ENCODE measurements at regions not wholly inside any gene's neighbourhood (a gene's known extent, or its start where the extent isn't known, plus 50 kb on each side); places are given as distances from the start of the nearest gene placed in this dataset.

DNA sequence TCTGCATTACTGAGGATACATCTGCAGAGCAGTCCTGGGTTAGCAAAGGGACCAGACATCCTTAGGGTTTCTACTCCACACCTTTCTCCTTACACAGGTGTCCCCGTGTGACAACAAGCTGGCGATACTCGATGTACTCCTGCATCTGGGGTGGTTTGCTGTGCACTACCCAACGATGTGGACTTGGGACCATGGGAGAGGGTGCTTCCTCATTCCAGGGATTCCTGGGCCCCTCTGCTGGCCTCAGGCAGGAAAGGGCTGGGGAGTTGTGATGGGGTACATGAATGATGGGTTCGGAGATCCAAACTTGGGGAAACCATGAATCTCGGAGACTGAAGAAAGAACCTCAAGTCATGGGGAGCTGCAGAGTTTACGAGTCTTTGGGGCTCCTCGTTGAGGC, 179.6 kb upstream of the GALNT17 start:
- Histone ChIP-seq H3K4me2 (ENCODE audit: low read length) (no peak overlapping the region), H3K27ac (ENCODE audit: low read length) (no peak overlapping the region), H3K79me2 (ENCODE audit: low read length) (no peaks in the 10 kb centered on the region), H3K27me3 (ENCODE audit: low read depth, low read length) (no peaks in the 10 kb centered on the region), H3K36me3 (replicated peaks; ENCODE audit: low read depth, low read length) (no peaks in the 10 kb centered on the region), H3K4me3 (ENCODE audit: low read length) (no peak overlapping the region), H3K9ac (ENCODE audit: low read length) (no peak overlapping the region), H2AFZ (ENCODE audit: low read depth, low read length) (no peak overlapping the region), H4K20me1 (ENCODE audit: insufficient read depth, low read length) (no peaks in the 10 kb centered on the region), H3K9me3 (ENCODE audit: insufficient read depth, low read length) (no peaks in the 10 kb centered on the region), H3K4me1 (ENCODE audit: low read length) (no peaks in the 10 kb centered on the region)
- TF ChIP-seq, protein P1, sequence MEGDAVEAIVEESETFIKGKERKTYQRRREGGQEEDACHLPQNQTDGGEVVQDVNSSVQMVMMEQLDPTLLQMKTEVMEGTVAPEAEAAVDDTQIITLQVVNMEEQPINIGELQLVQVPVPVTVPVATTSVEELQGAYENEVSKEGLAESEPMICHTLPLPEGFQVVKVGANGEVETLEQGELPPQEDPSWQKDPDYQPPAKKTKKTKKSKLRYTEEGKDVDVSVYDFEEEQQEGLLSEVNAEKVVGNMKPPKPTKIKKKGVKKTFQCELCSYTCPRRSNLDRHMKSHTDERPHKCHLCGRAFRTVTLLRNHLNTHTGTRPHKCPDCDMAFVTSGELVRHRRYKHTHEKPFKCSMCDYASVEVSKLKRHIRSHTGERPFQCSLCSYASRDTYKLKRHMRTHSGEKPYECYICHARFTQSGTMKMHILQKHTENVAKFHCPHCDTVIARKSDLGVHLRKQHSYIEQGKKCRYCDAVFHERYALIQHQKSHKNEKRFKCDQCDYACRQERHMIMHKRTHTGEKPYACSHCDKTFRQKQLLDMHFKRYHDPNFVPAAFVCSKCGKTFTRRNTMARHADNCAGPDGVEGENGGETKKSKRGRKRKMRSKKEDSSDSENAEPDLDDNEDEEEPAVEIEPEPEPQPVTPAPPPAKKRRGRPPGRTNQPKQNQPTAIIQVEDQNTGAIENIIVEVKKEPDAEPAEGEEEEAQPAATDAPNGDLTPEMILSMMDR (IDR thresholded peaks at IDR 0.05; ENCODE audit: low read depth, low read length): no peak
- no peak for TF ChIP-seq EZH2phosphoT487 (IDR thresholded peaks at IDR 0.05; ENCODE audit: low read depth)

DNA sequence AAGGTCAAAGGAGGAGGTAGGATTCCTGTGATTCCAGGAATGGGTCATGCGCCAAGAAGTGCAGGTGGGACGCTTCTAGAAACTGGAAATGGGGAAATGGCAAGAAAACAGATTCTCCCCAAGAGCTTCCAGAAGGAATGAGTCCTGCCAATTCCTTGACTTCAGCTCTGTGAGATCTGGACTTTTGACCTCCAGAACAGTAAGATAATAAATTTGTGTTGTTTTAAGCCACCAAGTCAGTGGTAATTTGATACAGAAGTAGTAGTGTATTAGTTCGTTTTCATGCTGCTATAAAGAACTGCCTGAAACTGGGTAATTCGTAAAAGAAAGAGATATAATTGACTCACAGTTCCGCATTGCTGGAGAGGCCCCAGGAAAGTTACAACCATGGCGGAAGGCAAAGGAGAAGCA, 178.6 kb upstream of the GALNT17 start:
- no peaks in the 10 kb centered on the region for H3K9me3 ChIP-seq (ENCODE audit: insufficient read depth, low read length)
- H2AFZ ChIP-seq (ENCODE audit: low read depth, low read length): no peak overlapping the region
- no peak overlapping the region for H3K9ac ChIP-seq (ENCODE audit: low read length)
- H3K4me2 ChIP-seq (ENCODE audit: low read length): no peak overlapping the region
- no peak overlapping the region for H3K27ac ChIP-seq (ENCODE audit: low read length)
- H3K4me3 ChIP-seq (ENCODE audit: low read length): no peak overlapping the region
- TF ChIP-seq, protein P1 (IDR thresholded peaks at IDR 0.05; ENCODE audit: low read depth, low read length): no peak
- TF ChIP-seq EZH2phosphoT487 (IDR thresholded peaks at IDR 0.05; ENCODE audit: low read depth): no peak
- H4K20me1 ChIP-seq (ENCODE audit: insufficient read depth, low read length): no peaks in the 10 kb centered on the region
- H3K36me3 ChIP-seq (replicated peaks; ENCODE audit: low read depth, low read length): no peaks in the 10 kb centered on the region
- no peaks in the 10 kb centered on the region for H3K27me3 ChIP-seq (ENCODE audit: low read depth, low read length)
- H3K4me1 ChIP-seq (ENCODE audit: low read length): no peaks in the 10 kb centered on the region
- H3K79me2 ChIP-seq (ENCODE audit: low read length): no peaks in the 10 kb centered on the region

DNA sequence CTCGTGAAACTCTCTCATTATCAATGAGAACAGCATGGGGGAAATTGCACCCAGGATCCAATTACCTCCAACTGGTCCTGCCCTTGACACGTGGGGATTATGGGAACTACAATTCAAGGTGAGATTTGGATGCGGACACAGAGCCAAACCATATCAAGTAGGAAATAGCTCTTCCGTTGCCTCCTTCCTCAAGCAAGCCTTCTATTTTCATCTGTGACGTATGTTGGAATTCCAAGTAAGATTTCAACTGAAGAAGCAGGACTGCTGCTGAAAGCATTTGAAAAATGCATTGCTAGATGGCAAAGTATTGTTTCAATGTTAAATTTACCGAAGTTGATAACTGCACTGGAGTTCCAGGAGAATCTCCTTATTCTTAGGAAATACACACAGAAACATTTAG, 178.1 kb upstream of the GALNT17 start:
- Histone ChIP-seq H3K36me3 (replicated peaks; ENCODE audit: low read depth, low read length) (no peaks in the 10 kb centered on the region), H4K20me1 (ENCODE audit: insufficient read depth, low read length) (no peaks in the 10 kb centered on the region), H2AFZ (ENCODE audit: low read depth, low read length) (no peak overlapping the region), H3K79me2 (ENCODE audit: low read length) (no peaks in the 10 kb centered on the region), H3K4me2 (ENCODE audit: low read length) (no peak overlapping the region), H3K9ac (ENCODE audit: low read length) (no peak overlapping the region), H3K4me3 (ENCODE audit: low read length) (no peak overlapping the region), H3K9me3 (ENCODE audit: insufficient read depth, low read length) (no peaks in the 10 kb centered on the region), H3K27ac (ENCODE audit: low read length) (no peak overlapping the region), H3K4me1 (ENCODE audit: low read length) (no peaks in the 10 kb centered on the region), H3K27me3 (ENCODE audit: low read depth, low read length) (no peaks in the 10 kb centered on the region)
- TF ChIP-seq EZH2phosphoT487 (IDR thresholded peaks at IDR 0.05; ENCODE audit: low read depth): no peak
- TF ChIP-seq, protein P1 (IDR thresholded peaks at IDR 0.05; ENCODE audit: low read depth, low read length): no peak

DNA sequence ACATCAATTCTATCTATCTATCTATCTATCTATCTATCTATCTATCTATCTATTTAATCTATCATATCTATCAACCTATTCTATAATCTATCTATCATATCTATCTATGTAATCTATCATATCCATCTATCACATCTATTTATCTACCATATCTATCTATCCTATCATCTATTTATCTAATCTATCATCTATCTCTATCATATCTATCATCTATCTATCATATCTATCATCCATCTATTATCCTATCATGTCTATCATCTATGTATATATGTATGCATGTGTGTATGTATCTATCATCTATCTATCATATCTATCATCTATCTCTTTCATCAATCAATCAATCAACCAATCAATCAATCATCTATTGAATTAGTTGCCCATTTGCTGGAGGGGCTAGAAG, 159.3 kb upstream of the GALNT17 start:
- Histone ChIP-seq H3K4me3 (ENCODE audit: low read length) (no peak overlapping the region), H3K4me1 (ENCODE audit: low read length) (no peaks in the 10 kb centered on the region), H2AFZ (ENCODE audit: low read depth, low read length) (no peak overlapping the region), H3K9me3 (ENCODE audit: insufficient read depth, low read length) (no peaks in the 10 kb centered on the region), H3K36me3 (replicated peaks; ENCODE audit: low read depth, low read length) (no peaks in the 10 kb centered on the region), H3K9ac (ENCODE audit: low read length) (no peak overlapping the region), H4K20me1 (ENCODE audit: insufficient read depth, low read length) (no peaks in the 10 kb centered on the region), H3K79me2 (ENCODE audit: low read length) (no peaks in the 10 kb centered on the region), H3K4me2 (ENCODE audit: low read length) (no peak overlapping the region), H3K27me3 (ENCODE audit: low read depth, low read length) (no peaks in the 10 kb centered on the region), H3K27ac (ENCODE audit: low read length) (no peak overlapping the region)
- TF ChIP-seq, protein P1 (IDR thresholded peaks at IDR 0.05; ENCODE audit: low read depth, low read length): no peak
- TF ChIP-seq EZH2phosphoT487 (IDR thresholded peaks at IDR 0.05; ENCODE audit: low read depth): no peak
